Mesendoderm (in vitro differentiated cells): ENCODE measurements at regions not wholly inside any gene's neighbourhood (a gene's known extent, or its start where the extent isn't known, plus 50 kb on each side); places are given as distances from the start of the nearest gene placed in this dataset.
A peak's percentile ranks its signal among the peaks of the same experiment; 100 is the strongest.

Experiments
- DNase-seq: peaks from one replicate; pipeline ENCODE4 v3.0.0; 2013
- H2AK5ac ChIP-seq: 2 replicates; pipeline ENCODE4 v1.6.1; 2013; ENCODE audit warnings: low read length, inconsistent platforms
- H2BK120ac ChIP-seq: 2 replicates; pipeline ENCODE4 v1.6.1; 2013; ENCODE audit warnings: low read depth, mild to moderate bottlenecking, low read length, moderate library complexity, mixed read lengths
- H2BK15ac ChIP-seq: replicated peaks from 2 replicates; pipeline ENCODE4 v1.6.1; 2013; ENCODE audit warnings: low read depth, mild to moderate bottlenecking, moderate library complexity
- H2BK5ac ChIP-seq: 2 replicates; pipeline ENCODE4 v1.6.1; 2013; ENCODE audit warnings: low read length, inconsistent platforms
- H3K18ac ChIP-seq: 2 replicates; pipeline ENCODE4 v1.6.1; 2013; ENCODE audit warnings: mild to moderate bottlenecking, low read length, mixed read lengths
- H3K23ac ChIP-seq: one replicate; pipeline ENCODE4 v1.6.1; 2013; ENCODE audit warnings: low read length
- H3K27ac ChIP-seq: 2 replicates; pipeline ENCODE4 v1.5.1; 2013; ENCODE audit warnings: low read depth, mild to moderate bottlenecking, inconsistent platforms, low read length, moderate library complexity
- H3K27me3 ChIP-seq: 2 replicates; pipeline ENCODE4 v1.6.1; 2013; ENCODE audit warnings: low read length, control low read depth, mild to moderate bottlenecking, inconsistent platforms; ENCODE audit not compliant: insufficient read depth, poor library complexity
- H3K36me3 ChIP-seq: 2 replicates; pipeline ENCODE4 v1.6.1; 2013; ENCODE audit warnings: low read length, inconsistent platforms; ENCODE audit not compliant: control insufficient read depth, insufficient read depth
- H3K4ac ChIP-seq: one replicate; pipeline ENCODE4 v1.6.1; 2013; ENCODE audit warnings: low read depth, mild to moderate bottlenecking, low read length, moderate library complexity
- H3K4me1 ChIP-seq: 2 replicates; pipeline ENCODE4 v1.6.1; 2013; ENCODE audit warnings: low read depth, low read length, inconsistent platforms; ENCODE audit not compliant: control insufficient read depth
- H3K4me2 ChIP-seq: 2 replicates; pipeline ENCODE4 v1.6.1; 2013; ENCODE audit warnings: low read length
- H3K4me3 ChIP-seq: 2 replicates; pipeline ENCODE4 v1.5.1; 2013; ENCODE audit warnings: mild to moderate bottlenecking, low read length
- H3K56ac ChIP-seq: one replicate; pipeline ENCODE4 v1.6.1; 2013; ENCODE audit warnings: low read length
- H3K79me1 ChIP-seq: 2 replicates; pipeline ENCODE4 v1.6.1; 2013; ENCODE audit warnings: low read length, inconsistent platforms
- H3K79me2 ChIP-seq: 2 replicates; pipeline ENCODE4 v1.6.1; 2013; ENCODE audit warnings: mild to moderate bottlenecking, low read length; ENCODE audit not compliant: control insufficient read depth, insufficient read depth
- H3K9ac ChIP-seq: 2 replicates; pipeline ENCODE4 v1.6.1; 2013; ENCODE audit warnings: low read length, inconsistent platforms
- H4K5ac ChIP-seq: one replicate; pipeline ENCODE4 v1.6.1; 2013; ENCODE audit warnings: low read length
- H4K8ac ChIP-seq: one replicate; pipeline ENCODE4 v1.6.1; 2013; ENCODE audit warnings: low read depth, mild to moderate bottlenecking, control low read depth, low read length, moderate library complexity
- WGBS: extraction: QIAGEN DNeasy Blood & Tissue Kit; methylation state at CpG from one replicate; pipeline ENCODE4 v1.1.7; 2013; ENCODE audit warnings: low lambda C conversion rate, missing lambda C conversion rate; ENCODE audit not compliant: insufficient coverage; ENCODE audit errors: extremely low coverage; 5-methylcytosine and 5-hydroxymethylcytosine counted together

- H2BK120ac ChIP-seq, result no peak overlapping the region
- H3K4me3 ChIP-seq, result no peak overlapping the region
- no CpG with 5 or more reads among the region's 3 CpGs for WGBS
- H2BK5ac ChIP-seq, result no peak overlapping the region
- H3K4me2 ChIP-seq, result no peak overlapping the region
- no peaks in the 10 kb centered on the region for H3K36me3 ChIP-seq
- H3K23ac ChIP-seq, result no peak overlapping the region
- H3K56ac ChIP-seq, result no peak overlapping the region
- no peak for DNase-seq
- H3K27me3 ChIP-seq, result no peaks in the 10 kb centered on the region
- no peak overlapping the region for H3K4ac ChIP-seq
- H3K18ac ChIP-seq, result no peak overlapping the region
- H2BK15ac ChIP-seq, result peak overlapping the region; percentile 57
- no peaks in the 10 kb centered on the region for H3K4me1 ChIP-seq
- no peak overlapping the region for H3K9ac ChIP-seq
- no peak overlapping the region for H2AK5ac ChIP-seq
- H3K79me1 ChIP-seq, result no peaks in the 10 kb centered on the region
- H3K79me2 ChIP-seq, result no peaks in the 10 kb centered on the region
- no peak overlapping the region for H4K8ac ChIP-seq
- no peak overlapping the region for H4K5ac ChIP-seq
- no peak overlapping the region for H3K27ac ChIP-seq
Measured at GRCh38 chr4:100651499-100652175, 133.8 kb upstream of the EMCN start.

DNA sequence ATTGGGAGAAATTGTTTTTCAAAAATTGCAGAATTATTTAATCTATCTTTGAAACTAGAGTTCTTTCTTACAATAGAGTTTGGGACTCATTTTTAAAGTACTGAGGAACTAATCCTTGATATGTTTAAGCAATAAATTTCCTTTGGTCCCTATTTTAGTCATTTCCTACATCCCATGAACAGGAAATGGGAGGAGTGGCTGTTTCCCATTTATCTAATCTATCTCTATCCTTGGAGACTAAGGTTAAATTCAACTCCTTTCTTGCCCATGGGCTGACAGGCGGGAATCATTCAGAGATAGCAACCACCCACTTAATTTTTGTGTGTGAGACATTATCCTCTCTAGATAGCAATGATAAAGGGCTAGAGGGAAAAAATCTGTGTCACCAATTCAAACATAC lies 131.6 kb upstream of the EMCN start:
- DNase-seq, result peak; percentile 75
- no peak overlapping the region for H3K4ac ChIP-seq
- no peaks in the 10 kb centered on the region for H3K36me3 ChIP-seq
- no peaks in the 10 kb centered on the region for H3K79me1 ChIP-seq
- no peak overlapping the region for H4K8ac ChIP-seq
- no peak overlapping the region for H2AK5ac ChIP-seq
- H2BK5ac ChIP-seq, result no peak overlapping the region
- H2BK15ac ChIP-seq, result no peak overlapping the region
- no peak overlapping the region for H2BK120ac ChIP-seq
- no peak overlapping the region for H3K18ac ChIP-seq
- no peak overlapping the region for H3K9ac ChIP-seq
- no CpG with 5 or more reads among the region's 1 CpG for WGBS
- no peak overlapping the region for H3K27ac ChIP-seq
- H3K56ac ChIP-seq, result no peak overlapping the region
- H3K4me1 ChIP-seq, result no peaks in the 10 kb centered on the region
- H3K4me3 ChIP-seq, result no peak overlapping the region
- no peak overlapping the region for H3K23ac ChIP-seq
- no peak overlapping the region for H3K4me2 ChIP-seq
- no peak overlapping the region for H4K5ac ChIP-seq
- no peaks in the 10 kb centered on the region for H3K79me2 ChIP-seq
- no peaks in the 10 kb centered on the region for H3K27me3 ChIP-seq

DNA sequence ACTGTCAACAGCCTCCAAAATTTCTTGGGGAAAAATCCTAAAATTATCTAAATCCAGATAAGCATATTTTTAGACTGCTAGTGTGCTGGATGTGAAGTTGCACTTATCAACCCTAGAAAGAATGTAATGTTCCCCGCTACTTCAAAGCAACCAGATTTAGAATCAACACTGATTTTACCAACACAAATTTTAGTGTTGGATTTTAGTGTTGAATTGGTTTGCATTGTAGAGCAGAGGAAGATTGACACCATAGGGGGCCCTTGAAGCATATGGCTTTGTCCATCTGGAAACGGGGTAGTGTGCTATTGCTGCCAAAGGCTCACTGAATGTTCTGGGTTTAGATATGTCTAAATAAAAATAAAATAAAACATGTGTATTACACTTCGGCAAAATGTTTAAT lies 126.3 kb upstream of the EMCN start:
- DNase-seq, result no peak
- Histone ChIP-seq H4K8ac (no peak overlapping the region), H3K4ac (no peak overlapping the region), H3K4me2 (no peak overlapping the region), H3K27me3 (no peaks in the 10 kb centered on the region), H3K36me3 (no peaks in the 10 kb centered on the region), H3K79me1 (no peaks in the 10 kb centered on the region), H3K4me3 (no peak overlapping the region), H3K18ac (no peak overlapping the region), H3K56ac (no peak overlapping the region), H3K4me1 (no peaks in the 10 kb centered on the region), H2BK5ac (no peak overlapping the region), H3K23ac (no peak overlapping the region), H2BK120ac (no peak overlapping the region), H3K27ac (no peak overlapping the region), H3K9ac (no peak overlapping the region), H2AK5ac (no peak overlapping the region), H4K5ac (no peak overlapping the region), H2BK15ac (no peak overlapping the region), H3K79me2 (no peaks in the 10 kb centered on the region)
- WGBS, result no CpG with 5 or more reads among the region's 3 CpGs

DNA sequence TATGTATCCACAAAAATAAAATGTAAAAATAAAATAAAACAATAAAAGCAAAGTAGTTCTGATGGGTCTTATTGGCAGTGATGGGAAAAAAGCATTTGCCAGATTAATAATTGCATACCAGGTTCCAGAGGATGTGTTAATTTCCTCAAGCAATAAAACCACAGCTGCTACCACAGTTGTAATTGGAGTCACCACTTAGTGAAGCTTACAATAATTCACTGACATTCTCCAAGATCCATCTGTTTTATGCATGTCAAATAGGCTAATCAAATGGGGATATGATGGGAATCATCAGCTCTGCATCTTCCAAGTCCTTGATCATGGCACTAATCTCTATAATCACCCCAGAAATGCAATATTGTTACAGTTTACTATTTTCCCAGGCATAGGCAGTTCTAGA lies 123.5 kb upstream of the EMCN start:
- no peak for DNase-seq
- H3K4ac ChIP-seq, result no peak overlapping the region

DNA sequence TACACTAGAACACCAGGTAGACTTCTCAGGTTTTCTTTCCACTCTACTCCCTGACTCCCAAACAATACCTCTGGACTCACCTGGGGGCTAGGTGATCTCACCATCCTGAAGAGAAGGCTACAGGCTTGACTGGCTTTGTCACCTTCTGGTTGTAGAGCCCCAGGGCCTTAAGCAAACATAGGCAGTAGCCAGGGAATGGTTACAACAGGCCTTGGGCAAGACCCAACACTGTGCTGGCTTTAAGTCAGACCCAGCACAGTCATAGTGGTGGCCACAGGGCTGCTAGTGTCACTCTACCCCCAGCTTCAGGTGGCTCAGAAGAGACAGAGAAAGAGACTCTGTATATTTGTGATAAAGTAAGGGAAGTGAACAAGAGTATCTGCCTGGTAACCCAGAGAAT lies 118.1 kb upstream of the EMCN start:
- Histone ChIP-seq H3K36me3 (no peaks in the 10 kb centered on the region), H3K27me3 (no peaks in the 10 kb centered on the region), H2BK5ac (no peak overlapping the region)

More for the DNA sequence above, 123.5 kb upstream of the EMCN start:
- Histone ChIP-seq H3K79me2 (no peaks in the 10 kb centered on the region), H2AK5ac (no peak overlapping the region), H3K56ac (no peak overlapping the region), H3K27me3 (no peaks in the 10 kb centered on the region), H4K8ac (no peak overlapping the region), H3K18ac (no peak overlapping the region), H3K79me1 (no peaks in the 10 kb centered on the region), H3K23ac (no peak overlapping the region), H4K5ac (no peak overlapping the region), H3K27ac (no peak overlapping the region), H2BK15ac (no peak overlapping the region), H2BK5ac (no peak overlapping the region), H3K4me3 (no peak overlapping the region), H2BK120ac (no peak overlapping the region), H3K4me1 (no peaks in the 10 kb centered on the region), H3K4me2 (no peak overlapping the region), H3K36me3 (no peaks in the 10 kb centered on the region), H3K9ac (no peak overlapping the region)

DNA sequence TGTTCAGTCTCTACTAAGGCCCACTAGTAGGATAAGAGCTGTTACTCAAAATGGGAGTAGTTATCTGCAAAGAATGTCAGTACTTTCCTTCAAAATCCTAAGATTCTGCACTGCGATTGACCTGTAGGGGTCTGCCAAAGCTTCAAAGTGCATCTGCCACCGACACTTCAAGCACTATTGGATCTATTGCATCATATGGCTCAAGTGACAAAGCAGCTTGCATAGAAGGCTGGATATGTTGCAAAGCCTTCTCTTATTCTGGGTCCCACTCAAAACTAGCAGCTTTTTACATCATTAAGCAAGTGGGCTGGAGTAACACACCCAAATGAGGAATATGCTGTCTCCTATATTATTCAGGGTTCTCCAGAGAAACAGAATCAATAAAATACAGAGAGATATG lies 115.4 kb upstream of the EMCN start:
- no peak for DNase-seq
- Histone ChIP-seq H2BK15ac (no peak overlapping the region), H3K79me2 (no peaks in the 10 kb centered on the region), H2AK5ac (no peak overlapping the region), H3K18ac (no peak overlapping the region), H3K9ac (no peak overlapping the region), H2BK120ac (no peak overlapping the region), H3K27ac (no peak overlapping the region), H3K4me3 (no peak overlapping the region), H3K36me3 (no peaks in the 10 kb centered on the region), H4K5ac (no peak overlapping the region), H3K79me1 (no peaks in the 10 kb centered on the region), H2BK5ac (no peak overlapping the region), H3K23ac (no peak overlapping the region), H3K4ac (no peak overlapping the region), H3K4me1 (no peaks in the 10 kb centered on the region), H3K27me3 (no peaks in the 10 kb centered on the region), H3K4me2 (no peak overlapping the region), H4K8ac (no peak overlapping the region), H3K56ac (no peak overlapping the region)
- WGBS, result no CpG with 5 or more reads among the region's 2 CpGs

More for the DNA sequence above, 118.1 kb upstream of the EMCN start:
- H3K79me2 ChIP-seq, result no peaks in the 10 kb centered on the region
- H3K4me1 ChIP-seq, result no peaks in the 10 kb centered on the region
- peak; percentile 23 for DNase-seq
- H2BK120ac ChIP-seq, result no peak overlapping the region
- H4K8ac ChIP-seq, result no peak overlapping the region
- no peak overlapping the region for H3K4me3 ChIP-seq
- H3K18ac ChIP-seq, result no peak overlapping the region
- no peaks in the 10 kb centered on the region for H3K79me1 ChIP-seq
- no peak overlapping the region for H2BK15ac ChIP-seq
- H3K4me2 ChIP-seq, result no peak overlapping the region
- no peak overlapping the region for H4K5ac ChIP-seq
- no peak overlapping the region for H2AK5ac ChIP-seq
- no peak overlapping the region for H3K4ac ChIP-seq
- no peak overlapping the region for H3K23ac ChIP-seq
- H3K27ac ChIP-seq, result no peak overlapping the region
- no peak overlapping the region for H3K9ac ChIP-seq
- no peak overlapping the region for H3K56ac ChIP-seq
